ENCODE measurements at regions not wholly inside any gene's neighbourhood (a gene's known extent, or its start where the extent isn't known, plus 50 kb on each side); places are given as distances from the start of the nearest gene placed in this dataset.

DNA sequence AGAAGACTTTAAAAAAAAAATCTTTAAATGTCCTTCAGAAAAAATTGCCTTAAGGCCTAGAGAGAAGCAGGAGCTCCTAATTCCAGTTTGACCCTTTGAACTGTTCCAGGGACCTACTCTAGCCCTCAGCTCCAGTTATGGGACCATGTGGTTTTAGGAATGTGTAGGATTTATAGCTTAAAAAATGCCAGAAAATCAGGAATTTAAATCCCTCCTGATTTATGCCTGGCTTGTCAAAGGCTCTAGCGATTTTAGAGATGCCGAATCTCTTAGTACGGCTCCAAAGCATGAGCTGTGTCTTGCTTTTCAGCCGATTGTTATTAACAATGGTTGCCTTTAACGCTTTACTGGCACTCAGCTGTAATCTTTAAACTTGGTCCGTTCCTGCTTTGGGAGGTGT, 130.6 kb upstream of the NPVF start:
- DNase-seq (ENCODE audit: low read depth): no peak
- no peak overlapping the region for H3K4me3 ChIP-seq (ENCODE audit: low read depth, low read length)
- TF ChIP-seq, protein P1, sequence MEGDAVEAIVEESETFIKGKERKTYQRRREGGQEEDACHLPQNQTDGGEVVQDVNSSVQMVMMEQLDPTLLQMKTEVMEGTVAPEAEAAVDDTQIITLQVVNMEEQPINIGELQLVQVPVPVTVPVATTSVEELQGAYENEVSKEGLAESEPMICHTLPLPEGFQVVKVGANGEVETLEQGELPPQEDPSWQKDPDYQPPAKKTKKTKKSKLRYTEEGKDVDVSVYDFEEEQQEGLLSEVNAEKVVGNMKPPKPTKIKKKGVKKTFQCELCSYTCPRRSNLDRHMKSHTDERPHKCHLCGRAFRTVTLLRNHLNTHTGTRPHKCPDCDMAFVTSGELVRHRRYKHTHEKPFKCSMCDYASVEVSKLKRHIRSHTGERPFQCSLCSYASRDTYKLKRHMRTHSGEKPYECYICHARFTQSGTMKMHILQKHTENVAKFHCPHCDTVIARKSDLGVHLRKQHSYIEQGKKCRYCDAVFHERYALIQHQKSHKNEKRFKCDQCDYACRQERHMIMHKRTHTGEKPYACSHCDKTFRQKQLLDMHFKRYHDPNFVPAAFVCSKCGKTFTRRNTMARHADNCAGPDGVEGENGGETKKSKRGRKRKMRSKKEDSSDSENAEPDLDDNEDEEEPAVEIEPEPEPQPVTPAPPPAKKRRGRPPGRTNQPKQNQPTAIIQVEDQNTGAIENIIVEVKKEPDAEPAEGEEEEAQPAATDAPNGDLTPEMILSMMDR (conservative IDR thresholded peaks at IDR 0.05; ENCODE audit: low read depth, low read length): no peak

- H3K4me3 ChIP-seq (ENCODE audit: low read depth, low read length): no peak overlapping the region
- no peak for DNase-seq (ENCODE audit: low read depth)
- TF ChIP-seq, protein P1 (conservative IDR thresholded peaks at IDR 0.05; ENCODE audit: low read depth, low read length): no peak
Observed at GRCh38 chr7:25359471-25360059, 131.3 kb upstream of the NPVF start.

- no peak for DNase-seq (ENCODE audit: low read depth)
- TF ChIP-seq, protein P1 (conservative IDR thresholded peaks at IDR 0.05; ENCODE audit: low read depth, low read length): no peak
- no peak overlapping the region for H3K4me3 ChIP-seq (ENCODE audit: low read depth, low read length)
Observed at GRCh38 chr7:25360451-25360850, 132.2 kb upstream of the NPVF start.

- H3K4me3 ChIP-seq (ENCODE audit: low read depth, low read length): no peak overlapping the region
- no peak for DNase-seq (ENCODE audit: low read depth)
- TF ChIP-seq, protein P1 (conservative IDR thresholded peaks at IDR 0.05; ENCODE audit: low read depth, low read length): no peak
Observed at GRCh38 chr7:25361387-25361786, 133.1 kb upstream of the NPVF start.

DNA sequence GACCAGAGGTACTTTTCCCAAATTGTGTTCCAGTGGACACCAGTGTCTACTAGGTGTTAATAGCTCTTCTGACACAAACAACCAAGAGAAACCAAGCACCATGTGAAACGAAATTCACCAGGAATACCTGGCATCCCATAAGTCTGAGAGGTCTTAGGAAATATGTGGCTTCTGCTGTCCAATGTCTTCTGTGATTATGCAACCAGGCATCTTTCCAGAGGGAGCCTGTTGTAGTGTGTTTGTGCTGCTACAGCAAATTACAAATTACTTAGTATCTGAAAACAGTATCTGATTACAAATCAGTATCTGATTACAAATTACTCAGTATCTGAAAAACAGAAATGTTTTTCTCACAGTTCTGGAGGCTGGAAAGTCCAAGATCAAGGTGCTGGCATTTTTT, 133.6 kb upstream of the NPVF start:
- TF ChIP-seq, protein P1 (conservative IDR thresholded peaks at IDR 0.05; ENCODE audit: low read depth, low read length): no peak
- no peak overlapping the region for H3K4me3 ChIP-seq (ENCODE audit: low read depth, low read length)
- no peak for DNase-seq (ENCODE audit: low read depth)

DNA sequence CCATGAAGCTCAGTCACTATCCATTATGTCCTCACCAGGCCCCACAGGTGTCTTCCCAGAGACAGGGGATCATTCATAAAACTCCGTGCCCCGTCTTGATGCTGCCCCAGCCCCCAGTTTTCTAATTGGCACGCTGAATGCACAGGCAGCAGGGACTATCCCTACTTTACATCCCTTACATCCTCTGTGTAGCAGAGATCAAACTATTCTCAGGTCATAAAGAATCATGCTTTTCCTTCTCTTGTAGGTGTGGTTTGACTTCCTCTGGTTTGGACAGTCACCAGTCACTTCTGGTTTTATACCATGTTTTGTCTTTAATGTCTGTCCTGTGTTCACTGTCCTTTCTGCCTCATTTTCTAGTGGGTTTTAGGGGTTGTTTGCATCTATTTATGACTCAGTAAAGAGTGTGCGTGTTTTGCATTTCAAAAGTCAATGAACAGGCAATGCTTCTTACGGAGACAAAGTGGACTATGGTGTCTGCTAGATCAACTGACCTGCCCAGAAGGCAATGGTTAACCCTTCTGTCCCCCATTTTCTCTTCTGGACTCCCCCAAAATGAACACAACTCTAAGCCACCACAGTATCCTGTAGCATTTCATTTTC, 140.4 kb upstream of the NPVF start:
- no peak for DNase-seq (ENCODE audit: low read depth)
- H3K4me3 ChIP-seq (ENCODE audit: low read depth, low read length): no peak overlapping the region
- TF ChIP-seq, protein P1 (conservative IDR thresholded peaks at IDR 0.05; ENCODE audit: low read depth, low read length): no peak

- H3K4me3 ChIP-seq (ENCODE audit: low read depth, low read length): no peak overlapping the region
- TF ChIP-seq, protein P1 (conservative IDR thresholded peaks at IDR 0.05; ENCODE audit: low read depth, low read length): no peak
- DNase-seq (ENCODE audit: low read depth): no peak
Observed at GRCh38 chr7:25369786-25370185, 141.5 kb upstream of the NPVF start.

Data from choroid plexus epithelial cell (primary cell).